HEK293T (cell line): ENCODE measurements at regions not wholly inside any gene's neighbourhood (a gene's known extent, or its start where the extent isn't known, plus 50 kb on each side); places are given as distances from the start of the nearest gene placed in this dataset.

Experiments used
- CTCF ChIA-PET: fragments of 350-600 bp; formaldehyde crosslinking; extraction: SDS; loops from one replicate; lab custom pipeline; 2021; ENCODE audit warnings: antibody characterized with exemption, inconsistent platforms; lab: Yijun Ruan, JAX
- POLR2A ChIA-PET: fragments of 350-600 bp; formaldehyde crosslinking; extraction: SDS; loops from one replicate; lab custom pipeline; 2020; ENCODE audit warnings: antibody characterized with exemption, inconsistent platforms; lab: Yijun Ruan, JAX
- DNase-seq: peaks from one replicate; pipeline ENCODE4 v3.0.0; 2012; ENCODE audit warnings: mixed read lengths; ENCODE audit errors: extremely low spot score
- ARNT ChIP-seq: fragments of 450-650 bp; IDR thresholded peaks from 2 replicates; pipeline ENCODE4 v1.6.1; 2017; ENCODE audit warnings: mild to moderate bottlenecking
- BHLHE40 ChIP-seq: fragments of 450-650 bp; IDR thresholded peaks from 2 replicates; pipeline ENCODE4 v1.6.1; 2016; ENCODE audit warnings: mild to moderate bottlenecking, moderate library complexity, borderline replicate concordance
- CTBP1 ChIP-seq: fragments of 450-650 bp; IDR thresholded peaks from 2 replicates; pipeline ENCODE4 v1.6.1; 2016; ENCODE audit warnings: borderline replicate concordance
- ELF4 ChIP-seq: fragments of 450-650 bp; IDR thresholded peaks from 2 replicates; pipeline ENCODE4 v1.6.1; 2017; ENCODE audit warnings: antibody characterized with exemption
- FOXA1 ChIP-seq: fragments of 450-650 bp; IDR thresholded peaks from 2 replicates; pipeline ENCODE4 v1.6.1; 2016; ENCODE audit warnings: mild to moderate bottlenecking
- FOXK2 ChIP-seq: fragments of 450-650 bp; IDR thresholded peaks from 2 replicates; pipeline ENCODE4 v1.6.1; 2016; ENCODE audit warnings: mild to moderate bottlenecking
- FOXM1 ChIP-seq: fragments of 450-650 bp; IDR thresholded peaks from 2 replicates; pipeline ENCODE4 v1.6.1; 2017; ENCODE audit warnings: mild to moderate bottlenecking, borderline replicate concordance
- HDGF ChIP-seq: fragments of 450-650 bp; IDR thresholded peaks from 2 replicates; pipeline ENCODE4 v1.6.1; 2017; ENCODE audit warnings: antibody characterized with exemption, borderline replicate concordance
- L3MBTL2 ChIP-seq: fragments of 450-650 bp; conservative IDR thresholded peaks from 2 replicates; pipeline ENCODE4 v1.6.1; 2016; ENCODE audit warnings: mild to moderate bottlenecking
- LEF1 ChIP-seq: fragments of 450-650 bp; IDR thresholded peaks from 2 replicates; pipeline ENCODE4 v1.6.1; 2017; ENCODE audit warnings: mild to moderate bottlenecking, borderline replicate concordance
- NFRKB ChIP-seq: fragments of 450-650 bp; IDR thresholded peaks from 2 replicates; pipeline ENCODE4 v1.6.1; 2016; ENCODE audit warnings: mild to moderate bottlenecking, moderate library complexity
- PKNOX1 ChIP-seq: fragments of 450-650 bp; IDR thresholded peaks from 2 replicates; pipeline ENCODE4 v1.6.1; 2016
- SP1 ChIP-seq: fragments of 450-650 bp; IDR thresholded peaks from 2 replicates; pipeline ENCODE4 v1.6.1; 2017
- SUZ12 ChIP-seq: fragments of 450-650 bp; IDR thresholded peaks from 2 replicates; pipeline ENCODE4 v1.6.1; 2016; ENCODE audit warnings: mild to moderate bottlenecking
- TARDBP ChIP-seq: fragments of 450-650 bp; IDR thresholded peaks from 2 replicates; pipeline ENCODE4 v1.6.1; 2016
- ZNF384 ChIP-seq: fragments of 450-650 bp; IDR thresholded peaks from 2 replicates; pipeline ENCODE4 v1.6.1; 2016

- POLR2A ChIA-PET: no interaction called here
- CTCF ChIA-PET: no interaction called here
- TF ChIP-seq CTBP1: no peak
- no peak for TF ChIP-seq NFRKB
- no peak for TF ChIP-seq ARNT
- DNase-seq: no peak
Measured at GRCh38 chr7:45235905-45236304, 78.3 kb downstream of the RAMP3 start.

GRCh38 chr7:45236666-45237065, 79.1 kb downstream of the RAMP3 start:
- CTCF ChIA-PET: interaction anchor here (0.7 to 1.0 kb wide), 2 partner anchors 19 to 24 kb away, joined by 3 read pairs; no protein-coding TSS in a partner anchor
- TF ChIP-seq NFRKB: no peak
- TF ChIP-seq ELF4: no peak
- no peak for TF ChIP-seq BHLHE40
- no peak for TF ChIP-seq LEF1
- TF ChIP-seq PKNOX1: no peak
- no peak for TF ChIP-seq SUZ12
- TF ChIP-seq SP1: no peak
- no peak for TF ChIP-seq FOXM1
- POLR2A ChIA-PET: no interaction called here
- no peak for DNase-seq

- ChIA-PET CTCF (interaction anchor here (1.0 kb wide), 1 partner anchor 23 kb away, joined by 3 read pairs; no protein-coding TSS in a partner anchor), POLR2A (no interaction called here)
- TF ChIP-seq ZNF384 (no peak), ELF4 (no peak), CTBP1 (no peak), FOXA1 (no peak), HDGF (no peak), LEF1 (no peak), TARDBP (no peak), BHLHE40 (no peak), ARNT (no peak), SUZ12 (no peak), SP1 (no peak), L3MBTL2 (no peak), PKNOX1 (no peak), NFRKB (no peak), FOXM1 (no peak), FOXK2 (no peak)
- DNase-seq: no peak
Measured at GRCh38 chr7:45237788-45238461, 80.3 kb downstream of the RAMP3 start.

GRCh38 chr7:45238806-45239205, 81.2 kb downstream of the RAMP3 start:
- TF ChIP-seq FOXA1 (no peak), NFRKB (no peak)
- DNase-seq: no peak
- CTCF ChIA-PET: no interaction called here
- POLR2A ChIA-PET: no interaction called here

GRCh38 chr7:45239486-45239885, 81.9 kb downstream of the RAMP3 start:
- TF ChIP-seq FOXA1 (no peak), FOXM1 (no peak), SP1 (no peak), PKNOX1 (no peak), ELF4 (no peak), BHLHE40 (no peak), TARDBP (no peak), LEF1 (no peak)
- ChIA-PET POLR2A (no interaction called here), CTCF (no interaction called here)
- no peak for DNase-seq

- ChIA-PET CTCF (no interaction called here), POLR2A (no interaction called here)
- TF ChIP-seq TARDBP (no peak), LEF1 (no peak)
Measured at GRCh38 chr7:45240273-45240771, 82.7 kb downstream of the RAMP3 start.

GRCh38 chr7:45240926-45241325, 83.3 kb downstream of the RAMP3 start:
- DNase-seq: no peak
- CTCF ChIA-PET: no interaction called here
- POLR2A ChIA-PET: no interaction called here
- TF ChIP-seq FOXK2 (no peak), BHLHE40 (no peak), PKNOX1 (no peak), SP1 (no peak), HDGF (no peak), FOXA1 (no peak), ELF4 (no peak), ARNT (no peak), CTBP1 (no peak), L3MBTL2 (no peak), ZNF384 (no peak), FOXM1 (no peak), NFRKB (no peak), LEF1 (no peak), TARDBP (no peak), SUZ12 (no peak)

More at GRCh38 chr7:45240273-45240771, 82.7 kb downstream of the RAMP3 start:
- no peak for DNase-seq
